Omental fat pad (tissue), 3 donors: ENCODE measurements at regions not wholly inside any gene's neighbourhood (a gene's known extent, or its start where the extent isn't known, plus 50 kb on each side); places are given as distances from the start of the nearest gene placed in this dataset.

ENCODE experiments used
- ATAC-seq: fragments of 150-250 bp; one replicate; pipeline ENCODE4 v1.9.1; 2016; ENCODE audit warnings: mild to moderate bottlenecking, moderate library complexity; ENCODE audit not compliant: low FRiP score
- DNase-seq: peaks from one replicate; pipeline ENCODE4 v3.0.0-alpha.2; 2019; ENCODE audit warnings: low spot score
- TF ChIP-seq, protein P1 (sequence below), 3 donors: fragments of 450-650 bp; IDR thresholded peaks; one replicate each; pipeline ENCODE4 v1.5.1; 2016 to 2017; ENCODE audit warnings: antibody characterized with exemption in 3 of 3, mild to moderate bottlenecking in 3 of 3, moderate library complexity in 2 of 3

DNA sequence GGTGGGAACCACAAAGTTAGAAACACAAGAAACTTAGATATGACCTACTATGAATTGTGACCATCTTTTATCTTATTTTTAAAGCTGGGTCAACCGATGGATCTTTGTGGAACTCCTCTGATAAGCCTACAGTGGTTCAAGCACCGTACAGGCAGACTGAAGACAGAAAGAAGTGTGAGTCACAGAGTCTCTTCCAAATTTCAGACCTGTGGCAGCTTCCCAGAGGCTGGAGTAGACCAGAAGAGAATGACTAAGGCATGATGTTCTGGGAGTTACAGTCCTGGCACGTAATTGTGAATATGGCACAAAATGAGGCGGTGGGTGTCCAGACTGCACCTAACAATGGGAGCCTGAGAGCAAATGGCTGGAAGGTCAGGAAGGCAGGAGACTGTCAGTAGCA lies 70.0 kb downstream of the LMO4 start:
- TF ChIP-seq, protein P1, sequence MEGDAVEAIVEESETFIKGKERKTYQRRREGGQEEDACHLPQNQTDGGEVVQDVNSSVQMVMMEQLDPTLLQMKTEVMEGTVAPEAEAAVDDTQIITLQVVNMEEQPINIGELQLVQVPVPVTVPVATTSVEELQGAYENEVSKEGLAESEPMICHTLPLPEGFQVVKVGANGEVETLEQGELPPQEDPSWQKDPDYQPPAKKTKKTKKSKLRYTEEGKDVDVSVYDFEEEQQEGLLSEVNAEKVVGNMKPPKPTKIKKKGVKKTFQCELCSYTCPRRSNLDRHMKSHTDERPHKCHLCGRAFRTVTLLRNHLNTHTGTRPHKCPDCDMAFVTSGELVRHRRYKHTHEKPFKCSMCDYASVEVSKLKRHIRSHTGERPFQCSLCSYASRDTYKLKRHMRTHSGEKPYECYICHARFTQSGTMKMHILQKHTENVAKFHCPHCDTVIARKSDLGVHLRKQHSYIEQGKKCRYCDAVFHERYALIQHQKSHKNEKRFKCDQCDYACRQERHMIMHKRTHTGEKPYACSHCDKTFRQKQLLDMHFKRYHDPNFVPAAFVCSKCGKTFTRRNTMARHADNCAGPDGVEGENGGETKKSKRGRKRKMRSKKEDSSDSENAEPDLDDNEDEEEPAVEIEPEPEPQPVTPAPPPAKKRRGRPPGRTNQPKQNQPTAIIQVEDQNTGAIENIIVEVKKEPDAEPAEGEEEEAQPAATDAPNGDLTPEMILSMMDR (IDR thresholded peaks at IDR 0.05), result no peak
- DNase-seq (no peak), ATAC-seq (no peak)

- TF ChIP-seq, protein P1 (IDR thresholded peaks at IDR 0.05), result no peak
- DNase-seq (no peak), ATAC-seq (no peak)
These were observed 70.6 kb downstream of the LMO4 start for GRCh38 chr1:87399264-87399663.

DNA sequence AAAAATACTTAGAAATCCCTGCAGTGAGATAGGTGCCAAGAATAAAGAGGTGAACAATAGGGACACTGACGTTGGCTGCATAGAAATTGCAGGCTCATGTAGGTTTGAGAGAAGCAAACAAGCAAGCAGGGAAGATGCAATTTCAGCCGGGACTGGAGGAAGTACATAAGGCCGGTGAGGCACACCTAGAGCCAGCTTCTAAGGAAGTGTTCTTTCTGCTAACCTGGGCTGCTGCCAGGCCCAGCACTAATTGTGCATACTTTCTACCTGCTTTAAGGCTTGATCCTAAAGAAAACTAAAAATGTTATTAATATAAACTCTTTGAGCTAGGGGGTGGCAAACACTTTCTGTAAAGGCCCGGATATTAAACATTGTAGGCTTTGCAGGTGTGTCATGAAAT lies 71.0 kb downstream of the LMO4 start:
- TF ChIP-seq, protein P1 (IDR thresholded peaks at IDR 0.05), result no peak
- ATAC-seq (no peak), DNase-seq (no peak)

GRCh38 chr1:87400813-87401212 lies 72.1 kb downstream of the LMO4 start:
- no peak for DNase-seq
- TF ChIP-seq, protein P1 (IDR thresholded peaks at IDR 0.05), result no peak
- ATAC-seq, result no peak

DNA sequence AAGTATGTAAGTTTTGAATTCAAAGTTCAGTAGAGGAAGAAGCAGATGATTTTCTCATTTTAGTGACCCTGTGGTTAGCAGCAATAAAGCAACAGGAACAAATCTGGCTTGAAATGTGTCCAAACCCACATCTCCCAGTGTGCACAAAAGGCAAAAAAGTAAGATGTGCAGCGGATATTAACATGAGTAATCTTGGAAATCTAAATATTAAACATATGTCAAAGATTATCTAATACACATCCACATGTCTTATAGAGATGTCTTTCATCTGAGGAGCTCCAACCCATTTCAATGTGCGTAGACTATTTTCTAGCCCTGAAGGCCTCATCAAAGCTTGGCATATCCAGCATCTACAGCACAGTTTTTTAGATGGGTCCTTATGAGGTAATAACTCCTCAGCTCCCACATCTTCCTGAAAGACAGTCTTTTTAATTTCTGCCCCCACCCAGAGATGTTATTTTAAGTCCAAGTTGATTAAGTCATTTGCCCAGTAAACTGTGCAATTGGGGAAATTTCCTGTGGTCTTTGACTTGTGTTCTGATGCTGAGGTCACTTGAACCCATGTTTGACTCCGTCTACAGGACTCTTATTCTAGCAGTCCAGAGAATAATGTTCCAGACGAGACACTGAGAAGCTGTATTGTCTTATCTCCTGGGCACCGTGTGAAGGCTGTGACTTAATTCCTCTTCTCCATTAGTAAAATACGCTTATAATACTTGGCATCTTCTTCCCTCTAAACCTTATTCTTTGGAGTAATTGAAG lies 73.7 kb downstream of the LMO4 start:
- no peak for DNase-seq

GRCh38 chr1:87403061-87403820 lies 74.6 kb downstream of the LMO4 start:
- DNase-seq (no peak), ATAC-seq (no peak)
- TF ChIP-seq, protein P1 (IDR thresholded peaks at IDR 0.05), result no peak

More for the DNA sequence above, 73.7 kb downstream of the LMO4 start:
- TF ChIP-seq, protein P1 (IDR thresholded peaks at IDR 0.05), result no peak
- no peak for ATAC-seq
